GM12892 (cell line): ENCODE measurements at regions not wholly inside any gene's neighbourhood (a gene's known extent, or its start where the extent isn't known, plus 50 kb on each side); places are given as distances from the start of the nearest gene placed in this dataset.
"Not testable (repeated sequence)": the region's sequence is repeated elsewhere in the genome, so short reads cannot be mapped to it uniquely, and the experiment has no call there.

Source experiments
- POLR2A ChIP-seq: IDR thresholded peaks from 2 replicates; pipeline ENCODE4 v1.6.1; 2011; ENCODE audit warnings: low read depth, low read length, control low read depth
- POLR2AphosphoS5 ChIP-seq: IDR thresholded peaks from 2 replicates; pipeline ENCODE4 v1.6.1; 2011; ENCODE audit warnings: low read depth, low read length, control low read depth
- TAF1 ChIP-seq: IDR thresholded peaks from 2 replicates; pipeline ENCODE4 v1.6.1; 2011; ENCODE audit warnings: low read depth, mild to moderate bottlenecking, control low read depth, low read length, borderline replicate concordance

DNA sequence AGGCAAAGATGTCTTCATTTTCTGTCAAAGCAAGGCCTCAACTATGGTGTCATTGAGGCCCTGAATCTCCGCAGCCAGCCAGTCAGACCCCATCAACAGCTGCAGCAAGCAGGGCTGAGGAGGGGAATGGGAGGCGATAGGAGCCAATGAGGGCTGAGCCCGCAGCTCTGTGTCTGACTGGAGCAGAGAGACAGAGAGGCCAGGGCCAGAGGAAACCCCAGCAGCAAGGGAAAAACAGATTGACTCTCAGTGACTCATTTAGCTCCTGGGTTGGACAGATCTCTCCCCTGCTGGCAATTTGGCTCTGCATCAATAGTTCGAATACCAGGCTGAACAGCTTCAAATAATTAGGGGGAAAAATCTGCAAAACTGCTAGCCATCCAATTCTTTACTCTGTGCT lies 67.1 kb upstream of the NBPF11 start:
- TF ChIP-seq POLR2AphosphoS5, POLR2A, TAF1: not testable (repeated sequence)
